ENCODE measurements at regions not wholly inside any gene's neighbourhood (a gene's known extent, or its start where the extent isn't known, plus 50 kb on each side); places are given as distances from the start of the nearest gene placed in this dataset.

GRCh38 chr5:89110916-89111646 is 228.1 kb upstream of the MEF2C start:
- TF ChIP-seq POLR2A (IDR thresholded peaks at IDR 0.05; ENCODE audit: low read depth, low read length) (no peak), SPI1 (IDR thresholded peaks at IDR 0.05; ENCODE audit: low read depth, low read length) (no peak)
- FAIRE-seq = no peak
- no peak for DNase-seq (ENCODE audit: insufficient read length, low spot score)

- TF ChIP-seq POLR2A (IDR thresholded peaks at IDR 0.05; ENCODE audit: low read depth, low read length) (no peak), PAX5 (IDR thresholded peaks at IDR 0.05; ENCODE audit: insufficient read depth, low read length, severe bottlenecking) (no peak), TAF1 (IDR thresholded peaks at IDR 0.05; ENCODE audit: low read depth, low read length) (no peak), SPI1 (IDR thresholded peaks at IDR 0.05; ENCODE audit: low read depth, low read length) (peak; percentile 63), POLR2AphosphoS5 (IDR thresholded peaks at IDR 0.05; ENCODE audit: low read depth, low read length) (no peak), POU2F2 (IDR thresholded peaks at IDR 0.05; ENCODE audit: low read depth, low read length) (no peak)
- DNase-seq (ENCODE audit: insufficient read length, low spot score) (no peak), FAIRE-seq (no peak)
These were observed 223.5 kb upstream of the MEF2C start for GRCh38 chr5:89106480-89106879.

- TF ChIP-seq SPI1 (IDR thresholded peaks at IDR 0.05; ENCODE audit: low read depth, low read length) (no peak), POLR2AphosphoS5 (IDR thresholded peaks at IDR 0.05; ENCODE audit: low read depth, low read length) (no peak), PAX5 (IDR thresholded peaks at IDR 0.05; ENCODE audit: insufficient read depth, low read length, severe bottlenecking) (no peak), TAF1 (IDR thresholded peaks at IDR 0.05; ENCODE audit: low read depth, low read length) (no peak), POLR2A (IDR thresholded peaks at IDR 0.05; ENCODE audit: low read depth, low read length) (no peak)
- DNase-seq (ENCODE audit: insufficient read length, low spot score) = no peak
- FAIRE-seq = no peak
These were observed 222.9 kb upstream of the MEF2C start for GRCh38 chr5:89105836-89106235.

GRCh38 chr5:89105171-89105695 is 222.2 kb upstream of the MEF2C start:
- peak; percentile 26 for FAIRE-seq
- no peak for DNase-seq (ENCODE audit: insufficient read length, low spot score)

GRCh38 chr5:89098199-89098756 is 215.3 kb upstream of the MEF2C start:
- DNase-seq (ENCODE audit: insufficient read length, low spot score) (no peak), FAIRE-seq (no peak)
- no peak for TF ChIP-seq SPI1 (IDR thresholded peaks at IDR 0.05; ENCODE audit: low read depth, low read length)
- TF ChIP-seq PAX5 (IDR thresholded peaks at IDR 0.05; ENCODE audit: insufficient read depth, low read length, severe bottlenecking) = no peak
- no peak for TF ChIP-seq TAF1 (IDR thresholded peaks at IDR 0.05; ENCODE audit: low read depth, low read length)
- no peak for TF ChIP-seq POLR2AphosphoS5 (IDR thresholded peaks at IDR 0.05; ENCODE audit: low read depth, low read length)

More at GRCh38 chr5:89105171-89105695, 222.2 kb upstream of the MEF2C start:
- TF ChIP-seq POU2F2 (IDR thresholded peaks at IDR 0.05; ENCODE audit: low read depth, low read length) = no peak
- no peak for TF ChIP-seq SPI1 (IDR thresholded peaks at IDR 0.05; ENCODE audit: low read depth, low read length)
- TF ChIP-seq TAF1 (IDR thresholded peaks at IDR 0.05; ENCODE audit: low read depth, low read length) = no peak
- no peak for TF ChIP-seq POLR2A (IDR thresholded peaks at IDR 0.05; ENCODE audit: low read depth, low read length)
- TF ChIP-seq POLR2AphosphoS5 (IDR thresholded peaks at IDR 0.05; ENCODE audit: low read depth, low read length) = no peak
- TF ChIP-seq PAX5 (IDR thresholded peaks at IDR 0.05; ENCODE audit: insufficient read depth, low read length, severe bottlenecking) = no peak

GRCh38 chr5:89097103-89097502 is 214.1 kb upstream of the MEF2C start:
- FAIRE-seq (peak; percentile 88), DNase-seq (ENCODE audit: insufficient read length, low spot score) (no peak)

GRCh38 chr5:89095341-89095740 is 212.4 kb upstream of the MEF2C start:
- TF ChIP-seq SPI1 (IDR thresholded peaks at IDR 0.05; ENCODE audit: low read depth, low read length) (no peak), POLR2AphosphoS5 (IDR thresholded peaks at IDR 0.05; ENCODE audit: low read depth, low read length) (no peak), POLR2A (IDR thresholded peaks at IDR 0.05; ENCODE audit: low read depth, low read length) (no peak), PAX5 (IDR thresholded peaks at IDR 0.05; ENCODE audit: insufficient read depth, low read length, severe bottlenecking) (no peak), POU2F2 (IDR thresholded peaks at IDR 0.05; ENCODE audit: low read depth, low read length) (no peak), TAF1 (IDR thresholded peaks at IDR 0.05; ENCODE audit: low read depth, low read length) (no peak)
- FAIRE-seq (no peak), DNase-seq (ENCODE audit: insufficient read length, low spot score) (no peak)

More at GRCh38 chr5:89097103-89097502, 214.1 kb upstream of the MEF2C start:
- TF ChIP-seq SPI1 (IDR thresholded peaks at IDR 0.05; ENCODE audit: low read depth, low read length) (peak; percentile 36; the same call in 1 of the 2 replicates), PAX5 (IDR thresholded peaks at IDR 0.05; ENCODE audit: insufficient read depth, low read length, severe bottlenecking) (no peak), POLR2AphosphoS5 (IDR thresholded peaks at IDR 0.05; ENCODE audit: low read depth, low read length) (no peak)

- DNase-seq (ENCODE audit: insufficient read length, low spot score) (no peak), FAIRE-seq (no peak)
- no peak for TF ChIP-seq POLR2AphosphoS5 (IDR thresholded peaks at IDR 0.05; ENCODE audit: low read depth, low read length)
- TF ChIP-seq POU2F2 (IDR thresholded peaks at IDR 0.05; ENCODE audit: low read depth, low read length) = no peak
- TF ChIP-seq TAF1 (IDR thresholded peaks at IDR 0.05; ENCODE audit: low read depth, low read length) = no peak
- no peak for TF ChIP-seq SPI1 (IDR thresholded peaks at IDR 0.05; ENCODE audit: low read depth, low read length)
- no peak for TF ChIP-seq POLR2A (IDR thresholded peaks at IDR 0.05; ENCODE audit: low read depth, low read length)
- no peak for TF ChIP-seq PAX5 (IDR thresholded peaks at IDR 0.05; ENCODE audit: insufficient read depth, low read length, severe bottlenecking)
These were observed 207.1 kb upstream of the MEF2C start for GRCh38 chr5:89090037-89090436.

GRCh38 chr5:89087551-89088318 is 204.8 kb upstream of the MEF2C start:
- FAIRE-seq = peak; percentile 40
- TF ChIP-seq PAX5 (IDR thresholded peaks at IDR 0.05; ENCODE audit: insufficient read depth, low read length, severe bottlenecking) (no peak), POLR2AphosphoS5 (IDR thresholded peaks at IDR 0.05; ENCODE audit: low read depth, low read length) (no peak), POU2F2 (IDR thresholded peaks at IDR 0.05; ENCODE audit: low read depth, low read length) (no peak), POLR2A (IDR thresholded peaks at IDR 0.05; ENCODE audit: low read depth, low read length) (no peak), TAF1 (IDR thresholded peaks at IDR 0.05; ENCODE audit: low read depth, low read length) (no peak), SPI1 (IDR thresholded peaks at IDR 0.05; ENCODE audit: low read depth, low read length) (no peak)
- no peak for DNase-seq (ENCODE audit: insufficient read length, low spot score)
